DMS153 (cell line): ENCODE measurements at regions not wholly inside any gene's neighbourhood (a gene's known extent, or its start where the extent isn't known, plus 50 kb on each side); places are given as distances from the start of the nearest gene placed in this dataset.
"Not testable (repeated sequence)": the region's sequence is repeated elsewhere in the genome, so short reads cannot be mapped to it uniquely, and the experiment has no call there.

ENCODE experiments used
- DNase-seq: peaks from one replicate; lab custom pipeline; 2025; lab: John Stamatoyannopoulos, UW

GRCh38 chr10:125605167-125605566, 77.8 kb downstream of the TEX36 start:
- DNase-seq: no peak

GRCh38 chr10:125602825-125603224, 80.1 kb downstream of the TEX36 start:
- no peak for DNase-seq

- DNase-seq: no peak
Measured at GRCh38 chr10:125599194-125599593, 83.8 kb downstream of the TEX36 start.

GRCh38 chr10:125595911-125596310, 87.1 kb downstream of the TEX36 start:
- no peak for DNase-seq

GRCh38 chr10:125593644-125594043, 89.3 kb downstream of the TEX36 start:
- DNase-seq: no peak

- DNase-seq: no peak
Measured at GRCh38 chr10:125592897-125593296, 90.1 kb downstream of the TEX36 start.

- DNase-seq: peak; percentile 30
Measured at GRCh38 chr10:125591886-125592285, 91.1 kb downstream of the TEX36 start.

- not testable (repeated sequence) for DNase-seq
Measured at GRCh38 chr10:125588738-125589137, 94.2 kb downstream of the TEX36 start.

- no peak for DNase-seq
Measured at GRCh38 chr10:125584954-125585353, 98.0 kb downstream of the TEX36 start.

GRCh38 chr10:125578658-125579315, 104.2 kb downstream of the TEX36 start:
- DNase-seq: no peak

GRCh38 chr10:125575843-125576242, 107.1 kb downstream of the TEX36 start:
- DNase-seq: no peak

GRCh38 chr10:125568156-125568555, 114.8 kb downstream of the TEX36 start:
- no peak for DNase-seq

- no peak for DNase-seq
Measured at GRCh38 chr10:125567529-125567928, 115.4 kb downstream of the TEX36 start.

- DNase-seq: no peak
Measured at GRCh38 chr10:125565046-125565445, 117.9 kb downstream of the TEX36 start.

GRCh38 chr10:125564570-125564969, 118.4 kb downstream of the TEX36 start:
- DNase-seq: no peak

GRCh38 chr10:125562737-125563136, 120.2 kb downstream of the TEX36 start:
- no peak for DNase-seq

GRCh38 chr10:125560947-125561346, 122.0 kb downstream of the TEX36 start:
- no peak for DNase-seq

GRCh38 chr10:125559210-125559609, 123.8 kb downstream of the TEX36 start:
- peak; percentile 11 for DNase-seq

GRCh38 chr10:125557801-125558505, 125.0 kb downstream of the TEX36 start:
- no peak for DNase-seq

GRCh38 chr10:125557311-125557710, 125.7 kb downstream of the TEX36 start:
- no peak for DNase-seq

- no peak for DNase-seq
Measured at GRCh38 chr10:125556882-125557281, 126.1 kb downstream of the TEX36 start.

- DNase-seq: no peak
Measured at GRCh38 chr10:125555743-125556142, 127.2 kb downstream of the TEX36 start.

GRCh38 chr10:125555267-125555666, 127.7 kb downstream of the TEX36 start:
- no peak for DNase-seq

GRCh38 chr10:125554753-125555152, 128.2 kb downstream of the TEX36 start:
- no peak for DNase-seq
